Epithelial cell of esophagus (primary cell): ENCODE measurements at regions not wholly inside any gene's neighbourhood (a gene's known extent, or its start where the extent isn't known, plus 50 kb on each side); places are given as distances from the start of the nearest gene placed in this dataset.
"Not testable (repeated sequence)": the region's sequence is repeated elsewhere in the genome, so short reads cannot be mapped to it uniquely, and the experiment has no call there.

ENCODE experiments used
- DNase-seq: peaks from one replicate; pipeline ENCODE4 v3.0.0; 2010; ENCODE audit warnings: low read depth
- H3K4me3 ChIP-seq: 2 replicates; pipeline ENCODE4 v1.5.1; 2011; ENCODE audit warnings: mild to moderate bottlenecking, low read length, control low read depth
- CTCF ChIP-seq: IDR thresholded peaks from 2 replicates; pipeline ENCODE4 v1.5.1; 2011; ENCODE audit warnings: low read depth, mild to moderate bottlenecking, low read length, control low read depth, inconsistent platforms; ENCODE audit not compliant: insufficient read depth; ENCODE audit errors: missing control alignments

DNA sequence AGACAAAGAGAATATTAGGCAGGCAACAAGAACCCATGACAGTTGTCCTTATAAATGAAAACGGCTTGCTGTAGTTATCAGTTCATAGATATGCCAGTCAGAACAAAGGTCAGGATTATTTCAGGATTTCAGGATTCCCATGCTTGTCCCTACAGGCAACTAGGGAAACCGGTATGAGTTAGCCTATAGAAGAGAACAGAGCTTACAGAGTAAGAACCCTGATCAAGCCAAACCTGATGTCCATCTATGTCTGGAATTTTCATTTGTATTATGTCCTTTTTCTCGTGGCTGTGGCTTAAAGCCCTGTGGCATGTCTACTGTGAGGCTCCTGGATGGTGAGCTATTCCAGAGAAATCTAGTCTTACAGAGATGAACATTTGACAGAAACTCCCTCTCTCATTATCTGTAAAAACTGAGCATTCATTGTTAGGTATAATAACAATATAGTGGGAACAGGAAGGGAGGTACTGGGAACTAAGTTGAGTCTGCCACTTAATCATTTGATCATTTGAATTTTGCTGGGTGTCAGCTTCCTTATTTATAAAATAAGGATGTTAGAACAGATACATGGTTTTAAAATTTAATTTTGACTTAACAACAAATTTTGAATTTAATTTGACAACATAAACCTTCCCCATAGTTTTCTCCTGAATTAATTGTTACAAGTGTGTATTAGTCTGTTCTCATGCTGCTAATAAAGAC, 129.5 kb upstream of the KLF3 start:
- H3K4me3 ChIP-seq: no peak overlapping the region
- DNase-seq: peak; percentile 7
- no peak for TF ChIP-seq CTCF

GRCh38 chr4:38535071-38535470, 128.9 kb upstream of the KLF3 start:
- not testable (repeated sequence) for H3K4me3 ChIP-seq
- peak; percentile 60 for DNase-seq

GRCh38 chr4:38535717-38536116, 128.3 kb upstream of the KLF3 start:
- no peak overlapping the region for H3K4me3 ChIP-seq
- DNase-seq: no peak
- no peak for TF ChIP-seq CTCF

GRCh38 chr4:38536716-38537115, 127.3 kb upstream of the KLF3 start:
- TF ChIP-seq CTCF: no peak
- H3K4me3 ChIP-seq: no peak overlapping the region
- no peak for DNase-seq

DNA sequence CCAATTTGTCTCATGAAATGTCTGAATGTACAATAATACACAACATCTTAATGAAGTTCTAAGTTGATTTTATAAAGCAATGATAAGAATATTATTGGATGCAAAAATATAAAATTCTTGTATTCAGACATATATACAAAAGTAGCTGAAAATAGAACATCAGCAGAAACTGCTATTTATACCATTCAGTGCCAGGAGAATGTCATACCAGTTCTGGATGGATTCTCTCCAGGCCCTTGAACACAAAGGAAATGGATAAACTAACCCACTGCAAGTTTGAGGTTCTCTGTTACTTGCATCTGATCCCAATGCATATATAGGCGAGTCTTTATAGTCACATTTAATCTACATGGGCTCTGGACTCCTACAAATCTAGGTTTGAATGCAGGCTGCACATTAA, 126.3 kb upstream of the KLF3 start:
- H3K4me3 ChIP-seq: no peak overlapping the region
- no peak for DNase-seq
- TF ChIP-seq CTCF: no peak

- no peak overlapping the region for H3K4me3 ChIP-seq
- TF ChIP-seq CTCF: no peak
- no peak for DNase-seq
These were observed 125.5 kb upstream of the KLF3 start for GRCh38 chr4:38538517-38538916.

GRCh38 chr4:38539501-38539900, 124.5 kb upstream of the KLF3 start:
- H3K4me3 ChIP-seq: no peak overlapping the region
- no peak for DNase-seq
- no peak for TF ChIP-seq CTCF
